PC-3 (cell line): ENCODE measurements at regions not wholly inside any gene's neighbourhood (a gene's known extent, or its start where the extent isn't known, plus 50 kb on each side); places are given as distances from the start of the nearest gene placed in this dataset.

ENCODE experiments used
- CTCF ChIP-seq: fragments of 300-600 bp; sonication (generic); conservative IDR thresholded peaks from 2 replicates; pipeline ENCODE4 v1.5.1; 2017; ENCODE audit warnings: antibody characterized with exemption, low read depth, mild to moderate bottlenecking, low read length
- EZH2 ChIP-seq: fragments of 300-600 bp; sonication (generic); IDR thresholded peaks from one replicate; pipeline ENCODE4 v1.6.1; 2017; ENCODE audit warnings: antibody characterized with exemption, mild to moderate bottlenecking, low read length; ENCODE audit not compliant: unreplicated experiment
- EZH2phosphoT487 ChIP-seq: fragments of 300-600 bp; sonication (generic); IDR thresholded peaks from 2 replicates; pipeline ENCODE4 v1.6.1; 2018; ENCODE audit warnings: mild to moderate bottlenecking, antibody characterized with exemption, low read length, borderline replicate concordance

GRCh38 chr4:18103876-18104605 is 82.5 kb upstream of the LCORL start:
- TF ChIP-seq CTCF (no peak), EZH2phosphoT487 (no peak), EZH2 (no peak)
